Gastroesophageal sphincter (tissue), 4 donors: ENCODE measurements at regions not wholly inside any gene's neighbourhood (a gene's known extent, or its start where the extent isn't known, plus 50 kb on each side); places are given as distances from the start of the nearest gene placed in this dataset.

ENCODE experiments used
- ATAC-seq: fragments of 150-250 bp; one replicate; pipeline ENCODE4 v1.9.1; 2016; ENCODE audit warnings: mild to moderate bottlenecking, moderate library complexity
- H3K27ac ChIP-seq, 4 donors: fragments of 200-600 bp; sonication (generic) in 3 of 4; 1 replicate in 3 of 4; 2 replicates in 1 of 4; pipeline ENCODE4 v1.5.1; 2016 to 2019
- H3K27me3 ChIP-seq: fragments of 200-600 bp; sonication (generic); one replicate; pipeline ENCODE4 v1.5.1; 2019
- H3K36me3 ChIP-seq, 2 donors: fragments of 200-600 bp; sonication (generic); one replicate each; pipeline ENCODE4 v1.5.1; 2019; ENCODE audit warnings: control low read depth in 1 of 2
- H3K4me1 ChIP-seq, 3 donors: fragments of 200-600 bp; sonication (generic); 1 replicate in 2 of 3; 2 replicates in 1 of 3; pipeline ENCODE4 v1.5.1; 2016 to 2019; ENCODE audit warnings: control low read depth in 2 of 3
- H3K4me3 ChIP-seq, 2 donors: fragments of 200-600 bp; sonication (generic); one replicate each; pipeline ENCODE4 v1.5.1; 2019; ENCODE audit warnings: mild to moderate bottlenecking in 1 of 2, moderate library complexity in 1 of 2
- H3K9me3 ChIP-seq, 3 donors: fragments of 200-600 bp; sonication (generic); one replicate each; pipeline ENCODE4 v1.5.1; 2017 to 2019; ENCODE audit warnings: control low read depth in 2 of 3
- EP300 ChIP-seq: sonication (generic); formaldehyde crosslinking; IDR thresholded peaks from one replicate; pipeline ENCODE4 v1.6.1; 2017; ENCODE audit warnings: antibody characterized with exemption, mild to moderate bottlenecking
- POLR2A ChIP-seq, 2 donors: fragments of 450-650 bp; IDR thresholded peaks; one replicate each; pipeline ENCODE4 v1.6.1; 2017; ENCODE audit warnings: antibody characterized with exemption in 2 of 2, mild to moderate bottlenecking in 2 of 2, moderate library complexity in 1 of 2
- POLR2AphosphoS5 ChIP-seq: sonication (generic); formaldehyde crosslinking; IDR thresholded peaks from one replicate; pipeline ENCODE4 v1.6.1; 2017; ENCODE audit warnings: antibody characterized with exemption
- WGBS, 2 donors: methylation state at CpG; one replicate each; pipeline ENCODE4 v1.1.5; 2018; ENCODE audit warnings: low coverage in 1 of 2; 5-methylcytosine and 5-hydroxymethylcytosine counted together
- TF ChIP-seq, protein P1 (sequence below), 4 experiments: fragments of 200-600 bp in 2 of 4; fragments of 450-650 bp in 2 of 4; sonication (generic) in 1 of 4; IDR thresholded peaks; one replicate each; pipeline ENCODE4 v1.5.1; 2017 to 2019; ENCODE audit warnings: antibody characterized with exemption in 4 of 4, mild to moderate bottlenecking in 2 of 4, moderate library complexity in 2 of 4

DNA sequence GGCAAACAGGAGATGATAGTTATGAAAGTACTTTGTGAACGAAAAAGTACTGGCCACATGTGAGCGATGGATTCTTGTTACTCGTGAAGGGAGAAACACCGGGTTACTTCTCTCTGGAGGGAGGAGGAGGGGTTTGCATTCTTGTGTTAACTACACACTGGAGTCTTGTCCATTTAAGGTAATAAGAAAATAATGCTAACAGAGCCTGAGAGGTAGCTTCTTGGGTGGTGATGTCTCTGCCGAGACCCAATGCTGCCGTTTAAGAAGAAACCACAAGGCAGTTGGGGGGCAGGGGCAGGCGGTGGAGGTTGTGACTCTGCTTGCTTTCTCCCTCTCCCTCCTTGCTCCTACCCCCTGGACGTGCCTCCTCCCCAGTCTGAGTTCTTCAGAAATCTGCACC is 100.9 kb upstream of the ROPN1 start:
- no peaks in the 10 kb centered on the region for H3K4me1 ChIP-seq
- H3K36me3 ChIP-seq: no peaks in the 10 kb centered on the region
- no peaks in the 10 kb centered on the region for H3K9me3 ChIP-seq
- no peak for ATAC-seq
- H3K27me3 ChIP-seq: no peaks in the 10 kb centered on the region
- no peak overlapping the region for H3K27ac ChIP-seq
- 61 to 73% methylated on average over 3 to 6 of the region's 8 CpGs for WGBS, 2 donors
- no peak overlapping the region for H3K4me3 ChIP-seq
- TF ChIP-seq EP300 (no peak), POLR2A (IDR thresholded peaks at IDR 0.05) (no peak), POLR2AphosphoS5 (no peak)
- TF ChIP-seq, protein P1, sequence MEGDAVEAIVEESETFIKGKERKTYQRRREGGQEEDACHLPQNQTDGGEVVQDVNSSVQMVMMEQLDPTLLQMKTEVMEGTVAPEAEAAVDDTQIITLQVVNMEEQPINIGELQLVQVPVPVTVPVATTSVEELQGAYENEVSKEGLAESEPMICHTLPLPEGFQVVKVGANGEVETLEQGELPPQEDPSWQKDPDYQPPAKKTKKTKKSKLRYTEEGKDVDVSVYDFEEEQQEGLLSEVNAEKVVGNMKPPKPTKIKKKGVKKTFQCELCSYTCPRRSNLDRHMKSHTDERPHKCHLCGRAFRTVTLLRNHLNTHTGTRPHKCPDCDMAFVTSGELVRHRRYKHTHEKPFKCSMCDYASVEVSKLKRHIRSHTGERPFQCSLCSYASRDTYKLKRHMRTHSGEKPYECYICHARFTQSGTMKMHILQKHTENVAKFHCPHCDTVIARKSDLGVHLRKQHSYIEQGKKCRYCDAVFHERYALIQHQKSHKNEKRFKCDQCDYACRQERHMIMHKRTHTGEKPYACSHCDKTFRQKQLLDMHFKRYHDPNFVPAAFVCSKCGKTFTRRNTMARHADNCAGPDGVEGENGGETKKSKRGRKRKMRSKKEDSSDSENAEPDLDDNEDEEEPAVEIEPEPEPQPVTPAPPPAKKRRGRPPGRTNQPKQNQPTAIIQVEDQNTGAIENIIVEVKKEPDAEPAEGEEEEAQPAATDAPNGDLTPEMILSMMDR (IDR thresholded peaks at IDR 0.05): no peak

DNA sequence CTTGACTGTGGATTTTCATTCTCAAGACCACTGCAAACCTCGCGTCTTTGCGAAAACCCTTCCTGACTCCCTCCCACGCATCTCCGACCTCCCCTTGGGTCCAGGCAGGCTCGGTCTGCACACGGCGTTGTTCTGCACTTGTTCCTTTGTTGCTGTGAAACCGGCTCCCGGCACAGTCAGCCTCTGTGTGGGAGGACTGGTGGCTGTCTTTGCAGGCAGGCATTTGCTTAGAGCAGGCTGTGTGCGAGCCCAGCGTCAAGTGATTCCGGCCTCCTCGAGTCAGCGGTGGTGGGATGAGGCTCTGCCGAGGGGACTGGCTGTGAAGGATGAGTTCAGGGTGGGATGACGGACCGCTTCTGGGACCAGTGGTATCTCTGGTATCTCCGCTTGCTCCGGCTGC is 102.6 kb upstream of the ROPN1 start:
- Histone ChIP-seq H3K9me3 (no peaks in the 10 kb centered on the region), H3K4me3 (no peak overlapping the region), H3K36me3 (no peaks in the 10 kb centered on the region), H3K27ac (no peak overlapping the region), H3K4me1 (no peaks in the 10 kb centered on the region), H3K27me3 (no peaks in the 10 kb centered on the region)
- TF ChIP-seq EP300 (no peak), POLR2A (IDR thresholded peaks at IDR 0.05) (no peak), POLR2AphosphoS5 (no peak)
- TF ChIP-seq, protein P1 (IDR thresholded peaks at IDR 0.05): no peak
- no peak for ATAC-seq
- 100% methylated on average over 4 of the region's 20 CpGs; no CpG with 5 or more reads in 1 of the 2 donors for WGBS, 2 donors

DNA sequence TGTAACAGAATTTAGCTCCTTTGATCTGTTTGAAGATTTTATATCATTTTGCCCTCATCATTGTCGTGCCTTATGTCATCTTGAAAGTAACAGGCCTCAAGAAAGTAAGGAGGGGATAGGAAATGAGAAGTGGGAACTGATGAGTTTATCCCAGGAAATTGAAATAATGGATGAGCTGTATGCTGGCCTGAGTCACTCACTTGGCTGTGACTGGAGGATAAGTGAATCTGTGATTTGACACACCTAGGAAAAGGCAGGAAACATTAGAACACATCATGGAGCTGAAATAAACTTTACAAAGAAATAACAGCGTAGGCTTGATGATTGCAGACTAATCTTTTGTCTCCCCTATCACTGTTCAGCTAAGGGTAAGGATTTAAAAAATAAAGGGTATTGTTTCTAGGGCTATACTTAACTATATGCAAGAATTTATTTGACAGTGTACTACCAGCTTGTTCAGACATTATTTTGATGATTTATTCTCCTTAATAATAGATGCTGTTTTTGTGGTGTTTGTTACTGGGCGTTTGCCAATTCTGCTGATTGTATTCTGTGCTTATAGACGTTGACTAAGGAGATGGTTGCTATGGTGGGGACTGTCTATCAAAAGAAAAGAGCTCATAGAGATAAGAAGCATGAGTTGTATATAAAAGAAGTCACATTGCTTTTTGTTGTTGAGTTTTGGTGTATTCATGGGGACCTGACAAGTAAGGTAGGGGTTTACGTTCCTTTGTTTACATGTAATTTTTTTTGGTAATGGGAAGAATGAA is 105.6 kb upstream of the ROPN1 start:
- Histone ChIP-seq H3K9me3 (no peaks in the 10 kb centered on the region), H3K4me3 (no peak overlapping the region), H3K27ac (no peak overlapping the region), H3K4me1 (no peaks in the 10 kb centered on the region), H3K27me3 (no peaks in the 10 kb centered on the region), H3K36me3 (no peaks in the 10 kb centered on the region)
- no peak for ATAC-seq
- TF ChIP-seq POLR2AphosphoS5: no peak
- no peak for TF ChIP-seq POLR2A (IDR thresholded peaks at IDR 0.05)
- TF ChIP-seq, protein P1 (IDR thresholded peaks at IDR 0.05): no peak
- no peak for TF ChIP-seq EP300
- 44 to 52% methylated on average over 5 of the region's 5 CpGs for WGBS, 2 donors

DNA sequence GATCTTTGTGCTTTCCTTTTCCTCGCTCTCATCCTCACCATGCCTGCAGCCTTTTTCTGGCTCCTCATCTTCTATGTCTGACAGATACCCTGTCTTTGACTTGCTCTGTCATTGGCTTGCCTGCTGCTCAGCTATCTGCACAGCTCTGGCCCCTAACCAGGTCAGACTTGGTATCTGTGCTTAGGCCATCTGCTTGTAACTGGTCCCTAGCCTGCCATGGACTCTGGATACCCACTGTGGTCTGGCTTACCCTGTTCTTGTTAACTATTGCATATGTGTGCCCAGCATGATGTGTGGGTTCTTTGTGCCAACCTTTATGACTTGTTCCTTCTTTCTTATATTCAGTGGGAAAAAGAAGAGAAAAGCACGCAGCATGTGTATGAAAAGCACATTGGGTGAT is 109.7 kb upstream of the ROPN1 start:
- ATAC-seq: no peak
- WGBS, 2 donors: 97 to 100% methylated on average over 2 of the region's 2 CpGs
- Histone ChIP-seq H3K27me3 (no peaks in the 10 kb centered on the region), H3K9me3 (no peaks in the 10 kb centered on the region), H3K27ac (no peak overlapping the region), H3K36me3 (no peaks in the 10 kb centered on the region), H3K4me3 (no peak overlapping the region), H3K4me1 (peaks cover 0 to 5% (median 0%) of the 10 kb centered on the region in 3 donors)
- TF ChIP-seq POLR2AphosphoS5 (no peak), EP300 (no peak), POLR2A (IDR thresholded peaks at IDR 0.05) (no peak)
- TF ChIP-seq, protein P1 (IDR thresholded peaks at IDR 0.05): no peak
